ENCODE measurements at regions not wholly inside any gene's neighbourhood (a gene's known extent, or its start where the extent isn't known, plus 50 kb on each side); places are given as distances from the start of the nearest gene placed in this dataset.

DNA sequence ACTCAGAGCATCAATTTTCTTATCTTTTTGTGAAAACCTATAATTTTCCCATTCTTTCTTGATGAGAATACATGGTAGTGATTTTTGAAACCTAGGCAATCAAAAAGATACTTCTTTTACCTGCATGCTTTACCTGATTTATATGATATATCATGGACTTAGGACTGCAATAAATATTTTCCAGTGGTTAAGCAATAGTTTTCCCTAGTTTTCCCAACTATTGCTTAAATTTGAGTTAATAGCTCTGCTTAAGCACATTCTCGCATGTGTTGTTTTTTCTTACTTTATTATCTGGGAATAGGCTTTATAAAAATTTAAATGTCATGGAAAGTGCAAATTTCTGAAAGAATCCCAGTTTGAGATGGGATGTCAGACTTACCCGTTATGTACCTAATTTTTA lies 465.1 kb upstream of the BCHE start:
- Histone ChIP-seq H3K9me3 (ENCODE audit: control insufficient read depth, insufficient read depth, low read length) (no peaks in the 10 kb centered on the region), H3K27ac (ENCODE audit: low read depth, low read length) (no peak overlapping the region), H3K4me1 (ENCODE audit: control insufficient read depth, low read length) (no peaks in the 10 kb centered on the region), H3K79me2 (ENCODE audit: control insufficient read depth, low read length) (no peaks in the 10 kb centered on the region), H4K20me1 (ENCODE audit: control insufficient read depth, insufficient read depth, low read depth, low read length) (no peaks in the 10 kb centered on the region), H3K9me2 (replicated peaks; ENCODE audit: control insufficient read depth, low read length) (no peaks in the 10 kb centered on the region), H3K36me3 (ENCODE audit: control insufficient read depth, low read length) (no peaks in the 10 kb centered on the region), H3K4me2 (ENCODE audit: low read length) (no peak overlapping the region), H3K4me3 (ENCODE audit: low read length) (no peak overlapping the region), H3K27me3 (ENCODE audit: control insufficient read depth, low read length) (no peaks in the 10 kb centered on the region), H3F3A (ENCODE audit: control insufficient read depth, insufficient read depth) (no peaks in the 10 kb centered on the region)
- TF ChIP-seq, protein P1, sequence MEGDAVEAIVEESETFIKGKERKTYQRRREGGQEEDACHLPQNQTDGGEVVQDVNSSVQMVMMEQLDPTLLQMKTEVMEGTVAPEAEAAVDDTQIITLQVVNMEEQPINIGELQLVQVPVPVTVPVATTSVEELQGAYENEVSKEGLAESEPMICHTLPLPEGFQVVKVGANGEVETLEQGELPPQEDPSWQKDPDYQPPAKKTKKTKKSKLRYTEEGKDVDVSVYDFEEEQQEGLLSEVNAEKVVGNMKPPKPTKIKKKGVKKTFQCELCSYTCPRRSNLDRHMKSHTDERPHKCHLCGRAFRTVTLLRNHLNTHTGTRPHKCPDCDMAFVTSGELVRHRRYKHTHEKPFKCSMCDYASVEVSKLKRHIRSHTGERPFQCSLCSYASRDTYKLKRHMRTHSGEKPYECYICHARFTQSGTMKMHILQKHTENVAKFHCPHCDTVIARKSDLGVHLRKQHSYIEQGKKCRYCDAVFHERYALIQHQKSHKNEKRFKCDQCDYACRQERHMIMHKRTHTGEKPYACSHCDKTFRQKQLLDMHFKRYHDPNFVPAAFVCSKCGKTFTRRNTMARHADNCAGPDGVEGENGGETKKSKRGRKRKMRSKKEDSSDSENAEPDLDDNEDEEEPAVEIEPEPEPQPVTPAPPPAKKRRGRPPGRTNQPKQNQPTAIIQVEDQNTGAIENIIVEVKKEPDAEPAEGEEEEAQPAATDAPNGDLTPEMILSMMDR (IDR thresholded peaks at IDR 0.05; ENCODE audit: low read depth, low read length, poor library complexity, severe bottlenecking) = no peak
- TF ChIP-seq EZH2phosphoT487 (IDR thresholded peaks at IDR 0.05; ENCODE audit: borderline replicate concordance, low read length) = no peak

DNA sequence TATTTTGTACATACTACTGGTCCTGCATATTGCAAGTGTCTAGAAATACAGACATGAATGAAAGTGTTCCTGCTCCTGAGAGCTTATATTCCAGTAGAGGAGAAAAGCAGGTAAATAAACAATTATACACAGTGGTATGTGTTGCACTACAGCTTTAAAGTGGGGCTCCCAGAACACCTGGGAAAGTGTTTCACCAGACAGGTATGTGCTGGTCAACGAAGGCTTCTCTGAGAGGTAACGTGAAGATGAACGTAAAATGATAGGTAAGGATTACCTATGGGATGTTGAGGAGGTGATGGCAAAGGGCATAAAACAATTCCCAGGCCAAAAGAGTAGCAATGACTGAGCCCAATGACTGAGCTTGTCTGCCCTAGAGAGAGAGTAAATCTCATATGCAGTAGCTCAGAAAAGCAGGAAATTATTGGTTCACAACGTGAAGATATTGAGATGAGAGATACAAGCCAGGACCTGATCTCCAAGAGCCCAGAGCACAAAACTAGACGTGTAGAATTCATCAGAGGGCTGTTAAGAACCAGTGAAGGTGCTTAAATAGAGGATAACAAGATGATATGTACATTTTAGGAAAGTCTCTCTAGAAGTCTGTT lies 459.1 kb upstream of the BCHE start:
- Histone ChIP-seq H4K20me1 (ENCODE audit: control insufficient read depth, insufficient read depth, low read depth, low read length) (no peaks in the 10 kb centered on the region), H3K27me3 (ENCODE audit: control insufficient read depth, low read length) (no peaks in the 10 kb centered on the region), H3K27ac (ENCODE audit: low read depth, low read length) (no peak overlapping the region), H3K4me3 (ENCODE audit: low read length) (no peak overlapping the region), H3K9me2 (replicated peaks; ENCODE audit: control insufficient read depth, low read length) (no peaks in the 10 kb centered on the region), H3K9me3 (ENCODE audit: control insufficient read depth, insufficient read depth, low read length) (no peaks in the 10 kb centered on the region), H3K4me1 (ENCODE audit: control insufficient read depth, low read length) (no peaks in the 10 kb centered on the region), H3K4me2 (ENCODE audit: low read length) (no peak overlapping the region), H3K36me3 (ENCODE audit: control insufficient read depth, low read length) (no peaks in the 10 kb centered on the region), H3K79me2 (ENCODE audit: control insufficient read depth, low read length) (no peaks in the 10 kb centered on the region), H3F3A (ENCODE audit: control insufficient read depth, insufficient read depth) (no peaks in the 10 kb centered on the region)
- no peak for TF ChIP-seq EZH2phosphoT487 (IDR thresholded peaks at IDR 0.05; ENCODE audit: borderline replicate concordance, low read length)
- TF ChIP-seq, protein P1 (IDR thresholded peaks at IDR 0.05; ENCODE audit: low read depth, low read length, poor library complexity, severe bottlenecking) = no peak

DNA sequence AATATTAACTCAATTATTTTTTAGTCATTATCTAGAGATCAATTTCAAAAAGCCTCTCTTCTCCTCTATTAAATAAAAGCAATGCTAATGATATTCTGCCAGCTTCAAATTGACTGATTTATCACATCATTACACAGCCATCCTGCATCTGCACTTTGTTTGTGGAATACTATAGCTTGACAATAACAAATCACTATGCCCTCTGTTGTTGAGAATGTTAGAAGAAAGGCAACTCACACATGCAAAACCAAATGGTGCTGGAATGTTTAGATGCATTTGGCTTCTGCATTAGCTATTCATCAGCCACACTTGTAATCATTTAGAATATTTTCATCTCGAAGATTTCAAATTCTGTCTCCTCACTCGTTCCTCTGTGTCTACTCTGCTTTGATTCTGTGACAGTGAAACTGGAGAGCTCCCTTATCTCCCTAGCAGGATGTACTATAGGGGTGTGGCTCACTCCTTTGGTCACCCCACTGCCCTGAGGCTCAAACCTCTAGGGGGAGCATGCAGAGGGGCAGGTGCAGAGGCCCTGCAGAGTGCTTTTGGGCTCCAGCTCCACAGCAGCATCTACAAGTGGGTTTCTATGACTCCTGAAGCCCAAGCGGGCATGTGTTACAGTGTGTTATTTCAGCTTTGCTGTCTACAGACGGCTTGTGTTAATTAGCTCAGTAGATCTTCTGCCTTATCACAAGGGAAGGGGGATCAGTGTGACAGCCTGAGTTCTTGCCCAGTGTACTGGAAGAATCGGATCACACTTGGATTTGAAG lies 454.1 kb upstream of the BCHE start:
- Histone ChIP-seq H3K4me2 (ENCODE audit: low read length) (no peak overlapping the region), H3K27me3 (ENCODE audit: control insufficient read depth, low read length) (no peaks in the 10 kb centered on the region), H3K9me3 (ENCODE audit: control insufficient read depth, insufficient read depth, low read length) (no peaks in the 10 kb centered on the region), H3K27ac (ENCODE audit: low read depth, low read length) (no peak overlapping the region), H3F3A (ENCODE audit: control insufficient read depth, insufficient read depth) (no peaks in the 10 kb centered on the region), H3K9me2 (replicated peaks; ENCODE audit: control insufficient read depth, low read length) (no peaks in the 10 kb centered on the region), H3K4me1 (ENCODE audit: control insufficient read depth, low read length) (no peaks in the 10 kb centered on the region), H4K20me1 (ENCODE audit: control insufficient read depth, insufficient read depth, low read depth, low read length) (no peaks in the 10 kb centered on the region), H3K36me3 (ENCODE audit: control insufficient read depth, low read length) (no peaks in the 10 kb centered on the region), H3K4me3 (ENCODE audit: low read length) (no peak overlapping the region), H3K79me2 (ENCODE audit: control insufficient read depth, low read length) (no peaks in the 10 kb centered on the region)
- TF ChIP-seq EZH2phosphoT487 (IDR thresholded peaks at IDR 0.05; ENCODE audit: borderline replicate concordance, low read length) = no peak
- TF ChIP-seq, protein P1 (IDR thresholded peaks at IDR 0.05; ENCODE audit: low read depth, low read length, poor library complexity, severe bottlenecking) = no peak
